HUES48 (cell line): ENCODE measurements at regions not wholly inside any gene's neighbourhood (a gene's known extent, or its start where the extent isn't known, plus 50 kb on each side); places are given as distances from the start of the nearest gene placed in this dataset.
A peak's percentile ranks its signal among the peaks of the same experiment; 100 is the strongest.

Experiments
- H3K27ac ChIP-seq: one replicate; pipeline ENCODE4 v1.7.0; 2013; ENCODE audit warnings: low read depth, low read length, inconsistent platforms
- H3K27me3 ChIP-seq: 2 replicates; pipeline ENCODE4 v1.6.1; 2013; ENCODE audit warnings: mild to moderate bottlenecking, low read length; ENCODE audit not compliant: control insufficient read depth, insufficient read depth
- H3K36me3 ChIP-seq: 2 replicates; pipeline ENCODE4 v1.6.1; 2013; ENCODE audit warnings: low read length; ENCODE audit not compliant: control insufficient read depth, insufficient read depth
- H3K4me1 ChIP-seq: 2 replicates; pipeline ENCODE4 v1.6.1; 2013; ENCODE audit warnings: mild to moderate bottlenecking, low read length; ENCODE audit not compliant: control insufficient read depth, insufficient read depth
- H3K4me3 ChIP-seq: 2 replicates; pipeline ENCODE4 v1.5.1; 2013; ENCODE audit warnings: mild to moderate bottlenecking, low read depth, low read length
- H3K9ac ChIP-seq: 2 replicates; pipeline ENCODE4 v1.6.1; 2013; ENCODE audit warnings: mild to moderate bottlenecking, low read depth, low read length, moderate library complexity
- H3K9me3 ChIP-seq: 2 replicates; pipeline ENCODE4 v1.6.1; 2013; ENCODE audit warnings: low read length; ENCODE audit not compliant: control insufficient read depth, insufficient read depth

- no peak overlapping the region for H3K4me3 ChIP-seq
- H3K9ac ChIP-seq, result no peak overlapping the region
- H3K27me3 ChIP-seq, result no peaks in the 10 kb centered on the region
- H3K36me3 ChIP-seq, result no peaks in the 10 kb centered on the region
- no peak overlapping the region for H3K27ac ChIP-seq
- H3K4me1 ChIP-seq, result no peaks in the 10 kb centered on the region
- no peaks in the 10 kb centered on the region for H3K9me3 ChIP-seq
Observed at GRCh38 chr2:125125902-125126301, 1100.8 kb downstream of the CNTNAP5 start.

- Histone ChIP-seq H3K9me3 (no peaks in the 10 kb centered on the region), H3K27me3 (no peaks in the 10 kb centered on the region), H3K4me3 (no peak overlapping the region), H3K9ac (no peak overlapping the region), H3K4me1 (no peaks in the 10 kb centered on the region), H3K27ac (no peak overlapping the region), H3K36me3 (no peaks in the 10 kb centered on the region)
Observed at GRCh38 chr2:125160947-125161346, 1135.9 kb downstream of the CNTNAP5 start.

GRCh38 chr2:125167152-125167551 is 1142.1 kb downstream of the CNTNAP5 start:
- Histone ChIP-seq H3K9ac (no peak overlapping the region), H3K36me3 (no peaks in the 10 kb centered on the region), H3K27ac (no peak overlapping the region), H3K4me1 (no peaks in the 10 kb centered on the region), H3K27me3 (no peaks in the 10 kb centered on the region), H3K9me3 (no peaks in the 10 kb centered on the region), H3K4me3 (no peak overlapping the region)

- Histone ChIP-seq H3K27ac (no peak overlapping the region), H3K4me1 (no peaks in the 10 kb centered on the region), H3K4me3 (no peak overlapping the region), H3K27me3 (no peaks in the 10 kb centered on the region), H3K9me3 (no peaks in the 10 kb centered on the region; the same call in 1 of the 2 replicates), H3K36me3 (no peaks in the 10 kb centered on the region), H3K9ac (no peak overlapping the region)
Observed at GRCh38 chr2:125167820-125168219, 1142.7 kb downstream of the CNTNAP5 start.

GRCh38 chr2:125168442-125168841 is 1143.4 kb downstream of the CNTNAP5 start:
- no peak overlapping the region for H3K27ac ChIP-seq
- H3K4me1 ChIP-seq, result no peaks in the 10 kb centered on the region
- H3K9me3 ChIP-seq, result no peaks in the 10 kb centered on the region; the same call in 1 of the 2 replicates
- no peak overlapping the region for H3K9ac ChIP-seq
- no peaks in the 10 kb centered on the region for H3K27me3 ChIP-seq
- H3K4me3 ChIP-seq, result no peak overlapping the region
- H3K36me3 ChIP-seq, result no peaks in the 10 kb centered on the region

GRCh38 chr2:125169022-125169763 is 1144.1 kb downstream of the CNTNAP5 start:
- Histone ChIP-seq H3K4me3 (no peak overlapping the region), H3K27me3 (no peaks in the 10 kb centered on the region), H3K36me3 (no peaks in the 10 kb centered on the region), H3K27ac (no peak overlapping the region), H3K9me3 (peaks cover 3% of the 10 kb centered on the region; the same call in 1 of the 2 replicates), H3K9ac (no peak overlapping the region), H3K4me1 (no peaks in the 10 kb centered on the region)

GRCh38 chr2:125169764-125170146 is 1144.7 kb downstream of the CNTNAP5 start:
- H3K4me3 ChIP-seq, result no peak overlapping the region
- peaks cover 8% of the 10 kb centered on the region for H3K9me3 ChIP-seq
- no peaks in the 10 kb centered on the region for H3K4me1 ChIP-seq
- no peak overlapping the region for H3K27ac ChIP-seq
- no peak overlapping the region for H3K9ac ChIP-seq
- no peaks in the 10 kb centered on the region for H3K27me3 ChIP-seq
- no peaks in the 10 kb centered on the region for H3K36me3 ChIP-seq

- Histone ChIP-seq H3K9me3 (peaks cover 14% of the 10 kb centered on the region), H3K9ac (no peak overlapping the region), H3K4me3 (no peak overlapping the region), H3K36me3 (no peaks in the 10 kb centered on the region), H3K4me1 (peaks cover 4% of the 10 kb centered on the region; the same call in 1 of the 2 replicates), H3K27me3 (no peaks in the 10 kb centered on the region), H3K27ac (no peak overlapping the region)
Observed at GRCh38 chr2:125172181-125172580, 1147.1 kb downstream of the CNTNAP5 start.

GRCh38 chr2:125175415-125175814 is 1150.3 kb downstream of the CNTNAP5 start:
- Histone ChIP-seq H3K27ac (no peak overlapping the region), H3K27me3 (no peaks in the 10 kb centered on the region), H3K4me1 (peaks cover 4% of the 10 kb centered on the region; the same call in 1 of the 2 replicates), H3K36me3 (no peaks in the 10 kb centered on the region), H3K9me3 (peaks cover 14% of the 10 kb centered on the region), H3K4me3 (no peak overlapping the region), H3K9ac (no peak overlapping the region)

- H3K27ac ChIP-seq, result peak overlapping the region; percentile 14
- no peaks in the 10 kb centered on the region for H3K36me3 ChIP-seq
- no peak overlapping the region for H3K4me3 ChIP-seq
- peaks cover 6% of the 10 kb centered on the region for H3K4me1 ChIP-seq
- H3K9ac ChIP-seq, result no peak overlapping the region
- H3K9me3 ChIP-seq, result no peaks in the 10 kb centered on the region; the same call in 1 of the 2 replicates
- no peaks in the 10 kb centered on the region for H3K27me3 ChIP-seq
Observed at GRCh38 chr2:125185691-125186270, 1160.7 kb downstream of the CNTNAP5 start.

GRCh38 chr2:125207431-125207830 is 1182.3 kb downstream of the CNTNAP5 start:
- H3K27me3 ChIP-seq, result no peaks in the 10 kb centered on the region
- H3K27ac ChIP-seq, result no peak overlapping the region
- H3K9ac ChIP-seq, result no peak overlapping the region
- peaks cover 8% of the 10 kb centered on the region for H3K4me1 ChIP-seq
- H3K9me3 ChIP-seq, result no peaks in the 10 kb centered on the region
- no peak overlapping the region for H3K4me3 ChIP-seq
- H3K36me3 ChIP-seq, result no peaks in the 10 kb centered on the region
